Spleen (tissue), 11 donors: ENCODE measurements at regions not wholly inside any gene's neighbourhood (a gene's known extent, or its start where the extent isn't known, plus 50 kb on each side); places are given as distances from the start of the nearest gene placed in this dataset.

ENCODE experiments used
- DNase-seq: peaks from one replicate; pipeline ENCODE4 v3.0.0-alpha.2; 2020
- H3K27ac ChIP-seq, 8 donors: fragments of 200-600 bp; sonication (generic) in 7 of 8; 1 replicate in 4 of 8; 2 replicates in 4 of 8; pipeline versions ENCODE4 v1.5.0 to v1.8.0; 2016 to 2021; ENCODE audit warnings: inconsistent platforms in 4 of 8, mild to moderate bottlenecking in 4 of 8, moderate library complexity in 1 of 8
- H3K27me3 ChIP-seq, 7 donors: fragments of 200-600 bp; sonication (generic) in 6 of 7; replicated peaks in 1 of 7; 1 replicate in 4 of 7; 2 replicates in 3 of 7; pipeline versions ENCODE4 v1.5.0 to v1.8.0; 2016 to 2021; ENCODE audit warnings: inconsistent platforms in 3 of 7, mild to moderate bottlenecking in 1 of 7
- H3K36me3 ChIP-seq, 6 donors: fragments of 200-600 bp; sonication (generic) in 5 of 6; 1 replicate in 4 of 6; 2 replicates in 2 of 6; pipeline versions ENCODE4 v1.5.0 to v1.8.0; 2016 to 2021; ENCODE audit warnings: inconsistent platforms in 2 of 6
- H3K4me1 ChIP-seq, 6 donors: fragments of 200-600 bp; sonication (generic) in 5 of 6; 1 replicate in 3 of 6; 2 replicates in 3 of 6; pipeline versions ENCODE4 v1.5.0 to v1.8.0; 2016 to 2021; ENCODE audit warnings: inconsistent platforms in 3 of 6
- H3K4me3 ChIP-seq, 8 donors: fragments of 200-600 bp; sonication (generic) in 7 of 8; 1 replicate in 4 of 8; 2 replicates in 4 of 8; pipeline versions ENCODE4 v1.5.0 to v1.8.0; 2016 to 2021; ENCODE audit warnings: inconsistent platforms in 4 of 8, mild to moderate bottlenecking in 4 of 8, moderate library complexity in 2 of 8
- H3K9me3 ChIP-seq, 8 donors: fragments of 200-600 bp; sonication (generic) in 7 of 8; 1 replicate in 4 of 8; 2 replicates in 4 of 8; pipeline versions ENCODE4 v1.5.0 to v1.8.0; 2016 to 2021; ENCODE audit warnings: inconsistent platforms in 4 of 8
- CTCF ChIP-seq, 11 experiments: fragments of 200-600 bp in 7 of 11; fragments of 450-650 bp in 4 of 11; sonication (generic) in 4 of 11; IDR thresholded peaks in 8 of 11; conservative IDR thresholded peaks in 3 of 11; 1 replicate in 7 of 11; 2 replicates in 4 of 11; pipeline versions ENCODE4 v1.4.0 to v1.8.0; 2016 to 2021; ENCODE audit warnings: antibody characterized with exemption in 11 of 11, inconsistent platforms in 4 of 11, mild to moderate bottlenecking in 1 of 11
- POLR2A ChIP-seq, 3 donors: fragments of 450-650 bp; IDR thresholded peaks; one replicate each; pipeline ENCODE4 v1.5.1; 2017; ENCODE audit warnings: antibody characterized with exemption in 3 of 3, mild to moderate bottlenecking in 1 of 3
- POLR2AphosphoS5 ChIP-seq, 3 donors: sonication (generic); formaldehyde crosslinking; IDR thresholded peaks; one replicate each; pipeline ENCODE4 v1.5.1; 2017; ENCODE audit warnings: antibody characterized with exemption in 3 of 3
- WGBS, 5 donors: extraction: QIAGEN DNeasy Blood & Tissue Kit in 3 of 5; methylation state at CpG; one replicate each; pipeline versions ENCODE4 v1.1.5 to v1.1.7; 2013 to 2018; 5-methylcytosine and 5-hydroxymethylcytosine counted together
- intact Hi-C: fragments of 100-400 bp; cut with DNase I; formaldehyde crosslinking; loops from one replicate; pipeline ENCODE4 v1.15.0; 2023; ENCODE audit warnings: low total_unique reads
- donor health status: healthy with polysubstance abuse.
- donor health status: DM: no; HTN: no; CAD: no; lungs with moderate emphysema.
- donor health status: DM: no; HTN: no; CAD: no.
- donor health status: Bipolar disorder and iron deficiency.
- donor health status: healthy.
- donor health status: DM: no; HTN: no; CAD: no.
- donor health status: DM: yes; HTN: yes; CAD: no.

GRCh38 chr12:19963972-19964371 lies 404.4 kb upstream of the PDE3A start:
- no peak for DNase-seq
- Histone ChIP-seq H3K27me3 (no peaks in the 10 kb centered on the region), H3K4me3 (no peak overlapping the region), H3K27ac (no peak overlapping the region), H3K9me3 (no peaks in the 10 kb centered on the region), H3K4me1 (no peaks in the 10 kb centered on the region), H3K36me3 (no peaks in the 10 kb centered on the region)
- TF ChIP-seq POLR2A (IDR thresholded peaks at IDR 0.05) (no peak), CTCF (IDR thresholded peaks at IDR 0.05 in 8 of 11, conservative IDR thresholded peaks at IDR 0.05 in 3 of 11) (no peak), POLR2AphosphoS5 (IDR thresholded peaks at IDR 0.05) (no peak)
- WGBS, 5 donors = 74 to 85% (median 77%) methylated on average over 3 of the region's 3 CpGs
- intact Hi-C loops = no loop called here

GRCh38 chr12:19964549-19964948 lies 403.8 kb upstream of the PDE3A start:
- intact Hi-C loops = no loop called here
- Histone ChIP-seq H3K27ac (no peak overlapping the region), H3K9me3 (no peaks in the 10 kb centered on the region), H3K4me3 (no peak overlapping the region), H3K4me1 (no peaks in the 10 kb centered on the region), H3K36me3 (no peaks in the 10 kb centered on the region), H3K27me3 (no peaks in the 10 kb centered on the region)
- WGBS, 5 donors = 74 to 89% (median 80%) methylated on average over 3 of the region's 3 CpGs
- TF ChIP-seq CTCF (IDR thresholded peaks at IDR 0.05 in 8 of 11, conservative IDR thresholded peaks at IDR 0.05 in 3 of 11) (no peak), POLR2AphosphoS5 (IDR thresholded peaks at IDR 0.05) (no peak), POLR2A (IDR thresholded peaks at IDR 0.05) (no peak)
- no peak for DNase-seq

GRCh38 chr12:19965196-19966038 lies 402.9 kb upstream of the PDE3A start:
- no peaks in the 10 kb centered on the region for H3K36me3 ChIP-seq
- no peak overlapping the region for H3K27ac ChIP-seq
- TF ChIP-seq POLR2A (IDR thresholded peaks at IDR 0.05) (no peak), CTCF (IDR thresholded peaks at IDR 0.05 in 8 of 11, conservative IDR thresholded peaks at IDR 0.05 in 3 of 11) (no peak), POLR2AphosphoS5 (IDR thresholded peaks at IDR 0.05) (no peak)
- H3K4me3 ChIP-seq = no peak overlapping the region
- intact Hi-C loops = no loop called here
- no peaks in the 10 kb centered on the region for H3K9me3 ChIP-seq
- 65 to 79% (median 76%) methylated on average over 3 of the region's 3 CpGs for WGBS, 5 donors
- no peaks in the 10 kb centered on the region for H3K4me1 ChIP-seq
- H3K27me3 ChIP-seq = no peaks in the 10 kb centered on the region
- no peak for DNase-seq

- H3K27ac ChIP-seq = no peak overlapping the region
- 80 to 88% (median 81%) methylated on average over 4 of the region's 4 CpGs for WGBS, 5 donors
- intact Hi-C loops = no loop called here
Observed at GRCh38 chr12:19967001-19967400, 401.3 kb upstream of the PDE3A start.

More at GRCh38 chr12:19967001-19967400, 401.3 kb upstream of the PDE3A start:
- Histone ChIP-seq H3K36me3 (no peaks in the 10 kb centered on the region), H3K27me3 (no peaks in the 10 kb centered on the region), H3K9me3 (no peaks in the 10 kb centered on the region), H3K4me3 (no peak overlapping the region), H3K4me1 (no peaks in the 10 kb centered on the region)
- DNase-seq = no peak
- TF ChIP-seq CTCF (IDR thresholded peaks at IDR 0.05 in 8 of 11, conservative IDR thresholded peaks at IDR 0.05 in 3 of 11) (no peak), POLR2AphosphoS5 (IDR thresholded peaks at IDR 0.05) (no peak)
